COLO829 (cell line): ENCODE measurements at regions not wholly inside any gene's neighbourhood (a gene's known extent, or its start where the extent isn't known, plus 50 kb on each side); places are given as distances from the start of the nearest gene placed in this dataset.

ENCODE experiments used
- DNase-seq: peaks from one replicate; pipeline ENCODE4 v3.0.0; 2012; ENCODE audit warnings: low spot score

- no peak for DNase-seq
These were observed 115.7 kb upstream of the IGF1 start for GRCh38 chr12:102596031-102596430.

GRCh38 chr12:102595315-102595714 is 115.0 kb upstream of the IGF1 start:
- DNase-seq: no peak

GRCh38 chr12:102593134-102593533 is 112.8 kb upstream of the IGF1 start:
- DNase-seq: no peak

- no peak for DNase-seq
These were observed 111.8 kb upstream of the IGF1 start for GRCh38 chr12:102592134-102592533.

- DNase-seq: no peak
These were observed 92.9 kb upstream of the IGF1 start for GRCh38 chr12:102573237-102573636.

GRCh38 chr12:102571889-102572288 is 91.5 kb upstream of the IGF1 start:
- no peak for DNase-seq

- DNase-seq: no peak
These were observed 89.9 kb upstream of the IGF1 start for GRCh38 chr12:102570256-102570655.

- DNase-seq: no peak
These were observed 89.4 kb upstream of the IGF1 start for GRCh38 chr12:102569803-102570202.

GRCh38 chr12:102568276-102568675 is 87.9 kb upstream of the IGF1 start:
- no peak for DNase-seq

GRCh38 chr12:102567031-102567985 is 86.9 kb upstream of the IGF1 start:
- no peak for DNase-seq

GRCh38 chr12:102565555-102565954 is 85.2 kb upstream of the IGF1 start:
- DNase-seq: no peak

GRCh38 chr12:102564026-102564425 is 83.7 kb upstream of the IGF1 start:
- DNase-seq: no peak

- DNase-seq: no peak
These were observed 82.6 kb upstream of the IGF1 start for GRCh38 chr12:102562836-102563425.

GRCh38 chr12:102551186-102551585 is 70.8 kb upstream of the IGF1 start:
- DNase-seq: no peak

GRCh38 chr12:102549691-102550090 is 69.3 kb upstream of the IGF1 start:
- no peak for DNase-seq

GRCh38 chr12:102548543-102548942 is 68.2 kb upstream of the IGF1 start:
- no peak for DNase-seq

GRCh38 chr12:102543494-102544485 is 63.4 kb upstream of the IGF1 start:
- no peak for DNase-seq

- DNase-seq: no peak
These were observed 62.6 kb upstream of the IGF1 start for GRCh38 chr12:102542816-102543440.

- no peak for DNase-seq
These were observed 60.5 kb upstream of the IGF1 start for GRCh38 chr12:102540815-102541385.

GRCh38 chr12:102539651-102540553 is 59.5 kb upstream of the IGF1 start:
- no peak for DNase-seq
